Activated naive CD8-positive, alpha-beta T cell treated with anti-CD3 and anti-CD28 coated beads, Interleukin-2, amount 50 U/mL, for 16 hours (primary cell): ENCODE measurements at regions not wholly inside any gene's neighbourhood (a gene's known extent, or its start where the extent isn't known, plus 50 kb on each side); places are given as distances from the start of the nearest gene placed in this dataset.
"Not testable (repeated sequence)": the region's sequence is repeated elsewhere in the genome, so short reads cannot be mapped to it uniquely, and the experiment has no call there.

Experiments used
- DNase-seq: peaks from one replicate; pipeline ENCODE4 v3.0.0-alpha.2; 2020; ENCODE audit warnings: low read depth, low spot score

GRCh38 chr17:77611791-77612502 lies 346.6 kb upstream of the TNRC6C start:
- no peak for DNase-seq

GRCh38 chr17:77613218-77613617 lies 345.3 kb upstream of the TNRC6C start:
- DNase-seq, result no peak

GRCh38 chr17:77613627-77614026 lies 344.9 kb upstream of the TNRC6C start:
- DNase-seq, result no peak

- DNase-seq, result no peak
These were observed 342.7 kb upstream of the TNRC6C start for GRCh38 chr17:77615703-77616253.

- DNase-seq, result no peak
These were observed 342.2 kb upstream of the TNRC6C start for GRCh38 chr17:77616254-77616731.

GRCh38 chr17:77617516-77617915 lies 341.0 kb upstream of the TNRC6C start:
- DNase-seq, result no peak

GRCh38 chr17:77618173-77618572 lies 340.3 kb upstream of the TNRC6C start:
- no peak for DNase-seq

- DNase-seq, result no peak
These were observed 339.8 kb upstream of the TNRC6C start for GRCh38 chr17:77618731-77619130.

GRCh38 chr17:77619326-77619725 lies 339.2 kb upstream of the TNRC6C start:
- no peak for DNase-seq

GRCh38 chr17:77619851-77620250 lies 338.7 kb upstream of the TNRC6C start:
- no peak for DNase-seq

GRCh38 chr17:77620282-77620681 lies 338.2 kb upstream of the TNRC6C start:
- no peak for DNase-seq

- DNase-seq, result not testable (repeated sequence)
These were observed 336.4 kb upstream of the TNRC6C start for GRCh38 chr17:77622084-77622483.

GRCh38 chr17:77622647-77623046 lies 335.9 kb upstream of the TNRC6C start:
- DNase-seq, result no peak

- DNase-seq, result not testable (repeated sequence)
These were observed 335.2 kb upstream of the TNRC6C start for GRCh38 chr17:77623321-77623720.

- DNase-seq, result no peak
These were observed 330.5 kb upstream of the TNRC6C start for GRCh38 chr17:77628035-77628434.

- not testable (repeated sequence) for DNase-seq
These were observed 329.2 kb upstream of the TNRC6C start for GRCh38 chr17:77629284-77629683.

GRCh38 chr17:77631307-77631706 lies 327.2 kb upstream of the TNRC6C start:
- DNase-seq, result no peak

- DNase-seq, result no peak
These were observed 325.9 kb upstream of the TNRC6C start for GRCh38 chr17:77632619-77633018.

GRCh38 chr17:77634710-77635109 lies 323.8 kb upstream of the TNRC6C start:
- DNase-seq, result no peak

GRCh38 chr17:77635176-77635575 lies 323.3 kb upstream of the TNRC6C start:
- no peak for DNase-seq

GRCh38 chr17:77635785-77636184 lies 322.7 kb upstream of the TNRC6C start:
- DNase-seq, result not testable (repeated sequence)

GRCh38 chr17:77636835-77637817 lies 321.4 kb upstream of the TNRC6C start:
- DNase-seq, result no peak
